Heart left ventricle (tissue), 13 donors: ENCODE measurements at regions not wholly inside any gene's neighbourhood (a gene's known extent, or its start where the extent isn't known, plus 50 kb on each side); places are given as distances from the start of the nearest gene placed in this dataset.

Experiments used
- POLR2A ChIP-seq, 2 donors: fragments of 450-650 bp; IDR thresholded peaks; one replicate each; pipeline ENCODE4 v1.6.1; 2017; ENCODE audit warnings: antibody characterized with exemption in 2 of 2, mild to moderate bottlenecking in 2 of 2, moderate library complexity in 2 of 2
- TF ChIP-seq, protein P1 (sequence below), 12 donors: fragments of 200-600 bp; sonication (generic) in 4 of 12; IDR thresholded peaks; one replicate each; pipeline versions ENCODE4 v1.5.0 to v1.8.0; 2018 to 2022; ENCODE audit warnings: antibody characterized with exemption in 12 of 12, mild to moderate bottlenecking in 5 of 12
- donor health status: ischemic (EF 13 %, LVEDD 7.1; RV severe dilation, severe dysfunction).
- donor health status: DM: no; HTN: yes; CAD: no.
- donor health status: DM: no; HTN: no; CAD: no.
- donor health status: ischemic (EF 25% LVEDD 6.9; RV normal size, moderate dysfunction).
- donor health status: ischemic (EF 25% LVEDD 5.7; RV mildly dilated, moderate dysfunction).
- donor health status: ischemic (EF 35%, LVEDD 5.7; RV mildly dilated, moderate dysfunction).
- donor health status: nonischemic (EF 11% LVEDD 7.7; RV severe dilation, severe dysfunction).
- donor health status: DM: yes; HTN: yes; CAD: no.
- donor health status: PGD.
- donor health status: ischemic (EF 29% LVEDD 5.4; RV normal size, mild dysfunction).
- donor health status: nonischemic (EF 23%, LVEDD 6.1; RV moderate dilation, normal function).

DNA sequence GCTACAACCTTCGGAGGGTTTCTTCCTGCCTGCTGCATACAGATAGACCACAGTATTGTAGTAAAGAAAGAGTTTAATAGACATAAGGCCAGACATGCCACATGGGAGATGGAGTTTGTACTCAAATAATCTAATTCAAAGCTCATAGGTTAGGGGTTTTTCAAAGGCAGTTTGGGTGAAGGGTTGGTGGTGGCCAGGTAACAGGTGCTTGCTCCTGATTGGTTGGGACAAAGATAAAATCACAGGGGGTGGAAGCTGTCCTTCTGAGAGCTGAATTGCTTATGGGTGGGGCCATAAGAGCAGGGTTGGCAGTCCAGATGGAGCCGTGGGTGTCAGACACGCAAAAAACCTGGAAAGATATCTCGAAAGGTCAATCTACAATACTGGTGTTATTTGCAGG is 92.3 kb upstream of the ETV3 start:
- TF ChIP-seq, protein P1, sequence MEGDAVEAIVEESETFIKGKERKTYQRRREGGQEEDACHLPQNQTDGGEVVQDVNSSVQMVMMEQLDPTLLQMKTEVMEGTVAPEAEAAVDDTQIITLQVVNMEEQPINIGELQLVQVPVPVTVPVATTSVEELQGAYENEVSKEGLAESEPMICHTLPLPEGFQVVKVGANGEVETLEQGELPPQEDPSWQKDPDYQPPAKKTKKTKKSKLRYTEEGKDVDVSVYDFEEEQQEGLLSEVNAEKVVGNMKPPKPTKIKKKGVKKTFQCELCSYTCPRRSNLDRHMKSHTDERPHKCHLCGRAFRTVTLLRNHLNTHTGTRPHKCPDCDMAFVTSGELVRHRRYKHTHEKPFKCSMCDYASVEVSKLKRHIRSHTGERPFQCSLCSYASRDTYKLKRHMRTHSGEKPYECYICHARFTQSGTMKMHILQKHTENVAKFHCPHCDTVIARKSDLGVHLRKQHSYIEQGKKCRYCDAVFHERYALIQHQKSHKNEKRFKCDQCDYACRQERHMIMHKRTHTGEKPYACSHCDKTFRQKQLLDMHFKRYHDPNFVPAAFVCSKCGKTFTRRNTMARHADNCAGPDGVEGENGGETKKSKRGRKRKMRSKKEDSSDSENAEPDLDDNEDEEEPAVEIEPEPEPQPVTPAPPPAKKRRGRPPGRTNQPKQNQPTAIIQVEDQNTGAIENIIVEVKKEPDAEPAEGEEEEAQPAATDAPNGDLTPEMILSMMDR (IDR thresholded peaks at IDR 0.05) = no peak
- no peak for TF ChIP-seq POLR2A (IDR thresholded peaks at IDR 0.05)
